Tibial nerve (tissue), 4 donors: ENCODE measurements at regions not wholly inside any gene's neighbourhood (a gene's known extent, or its start where the extent isn't known, plus 50 kb on each side); places are given as distances from the start of the nearest gene placed in this dataset.
"Not testable (repeated sequence)": the region's sequence is repeated elsewhere in the genome, so short reads cannot be mapped to it uniquely, and the experiment has no call there.

Experiments
- DNase-seq, 2 donors: peaks; one replicate each; pipeline ENCODE4 v3.0.0-alpha.2; 2019; ENCODE audit warnings: low spot score in 2 of 2
- H3K27ac ChIP-seq, 4 donors: fragments of 200-600 bp; sonication (generic) in 3 of 4; one replicate each; pipeline ENCODE4 v1.5.1; 2017 to 2019; ENCODE audit warnings: mild to moderate bottlenecking in 1 of 4
- H3K27me3 ChIP-seq, 2 donors: fragments of 200-600 bp; sonication (generic) in 1 of 2; one replicate each; pipeline versions ENCODE4 v1.5.1 to v1.6.0; 2017 to 2019
- H3K36me3 ChIP-seq, 3 donors: fragments of 200-600 bp; sonication (generic); one replicate each; pipeline ENCODE4 v1.5.1; 2018 to 2019
- H3K4me1 ChIP-seq, 4 donors: fragments of 200-600 bp; sonication (generic) in 3 of 4; one replicate each; pipeline ENCODE4 v1.5.1; 2017 to 2019
- H3K4me3 ChIP-seq, 4 donors: fragments of 200-600 bp; sonication (generic) in 3 of 4; one replicate each; pipeline ENCODE4 v1.5.1; 2017 to 2019; ENCODE audit warnings: mild to moderate bottlenecking in 1 of 4, moderate library complexity in 1 of 4
- H3K9me3 ChIP-seq, 4 donors: fragments of 200-600 bp; sonication (generic) in 3 of 4; one replicate each; pipeline ENCODE4 v1.5.1; 2017 to 2019
- EP300 ChIP-seq, 2 donors: sonication (generic); formaldehyde crosslinking; IDR thresholded peaks; one replicate each; pipeline ENCODE4 v1.6.1; 2017; ENCODE audit warnings: antibody characterized with exemption in 2 of 2, mild to moderate bottlenecking in 1 of 2
- POLR2A ChIP-seq, 2 donors: fragments of 450-650 bp; IDR thresholded peaks; one replicate each; pipeline ENCODE4 v1.6.1; 2017; ENCODE audit warnings: antibody characterized with exemption in 2 of 2, mild to moderate bottlenecking in 2 of 2, moderate library complexity in 2 of 2
- whole genome bisulfite sequencing, 2 donors: methylation state at CpG; one replicate each; pipeline ENCODE4 v1.1.5; 2018; 5-methylcytosine and 5-hydroxymethylcytosine counted together
- TF ChIP-seq, protein P1 (sequence below), 5 experiments: fragments of 200-600 bp in 3 of 5; fragments of 450-650 bp in 2 of 5; sonication (generic) in 3 of 5; IDR thresholded peaks; one replicate each; pipeline ENCODE4 v1.5.1; 2016 to 2019; ENCODE audit warnings: antibody characterized with exemption in 5 of 5, mild to moderate bottlenecking in 3 of 5, moderate library complexity in 2 of 5

DNA sequence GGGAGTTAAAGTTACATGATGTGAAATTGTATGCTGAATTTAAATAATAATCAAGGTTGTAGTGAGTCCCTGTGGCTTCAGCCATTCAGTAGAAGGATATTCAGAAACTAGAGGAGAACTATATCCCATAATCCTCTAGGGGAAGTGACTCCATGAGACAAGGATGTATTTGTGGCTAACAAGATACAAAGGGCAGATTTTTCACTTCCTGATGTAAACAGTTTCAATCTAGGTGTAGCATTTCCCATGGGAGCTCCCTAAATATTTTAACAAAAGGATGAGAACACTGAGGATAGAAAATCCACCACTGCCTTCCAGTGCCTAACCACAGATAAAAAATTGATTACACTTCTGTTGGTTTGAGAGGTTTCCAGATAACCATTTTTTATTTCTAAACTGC lies 435.4 kb upstream of the TENM3 start:
- Histone ChIP-seq H3K36me3 (no peaks in the 10 kb centered on the region), H3K27me3 (no peaks in the 10 kb centered on the region), H3K4me1 (peaks cover 0 to 10% (median 0%) of the 10 kb centered on the region in 4 donors), H3K4me3 (no peak overlapping the region), H3K9me3 (no peaks in the 10 kb centered on the region), H3K27ac (no peak overlapping the region)
- DNase-seq: no peak
- TF ChIP-seq EP300 (IDR thresholded peaks at IDR 0.05) (no peak), POLR2A (IDR thresholded peaks at IDR 0.05) (no peak)
- TF ChIP-seq, protein P1, sequence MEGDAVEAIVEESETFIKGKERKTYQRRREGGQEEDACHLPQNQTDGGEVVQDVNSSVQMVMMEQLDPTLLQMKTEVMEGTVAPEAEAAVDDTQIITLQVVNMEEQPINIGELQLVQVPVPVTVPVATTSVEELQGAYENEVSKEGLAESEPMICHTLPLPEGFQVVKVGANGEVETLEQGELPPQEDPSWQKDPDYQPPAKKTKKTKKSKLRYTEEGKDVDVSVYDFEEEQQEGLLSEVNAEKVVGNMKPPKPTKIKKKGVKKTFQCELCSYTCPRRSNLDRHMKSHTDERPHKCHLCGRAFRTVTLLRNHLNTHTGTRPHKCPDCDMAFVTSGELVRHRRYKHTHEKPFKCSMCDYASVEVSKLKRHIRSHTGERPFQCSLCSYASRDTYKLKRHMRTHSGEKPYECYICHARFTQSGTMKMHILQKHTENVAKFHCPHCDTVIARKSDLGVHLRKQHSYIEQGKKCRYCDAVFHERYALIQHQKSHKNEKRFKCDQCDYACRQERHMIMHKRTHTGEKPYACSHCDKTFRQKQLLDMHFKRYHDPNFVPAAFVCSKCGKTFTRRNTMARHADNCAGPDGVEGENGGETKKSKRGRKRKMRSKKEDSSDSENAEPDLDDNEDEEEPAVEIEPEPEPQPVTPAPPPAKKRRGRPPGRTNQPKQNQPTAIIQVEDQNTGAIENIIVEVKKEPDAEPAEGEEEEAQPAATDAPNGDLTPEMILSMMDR (IDR thresholded peaks at IDR 0.05): no peak

DNA sequence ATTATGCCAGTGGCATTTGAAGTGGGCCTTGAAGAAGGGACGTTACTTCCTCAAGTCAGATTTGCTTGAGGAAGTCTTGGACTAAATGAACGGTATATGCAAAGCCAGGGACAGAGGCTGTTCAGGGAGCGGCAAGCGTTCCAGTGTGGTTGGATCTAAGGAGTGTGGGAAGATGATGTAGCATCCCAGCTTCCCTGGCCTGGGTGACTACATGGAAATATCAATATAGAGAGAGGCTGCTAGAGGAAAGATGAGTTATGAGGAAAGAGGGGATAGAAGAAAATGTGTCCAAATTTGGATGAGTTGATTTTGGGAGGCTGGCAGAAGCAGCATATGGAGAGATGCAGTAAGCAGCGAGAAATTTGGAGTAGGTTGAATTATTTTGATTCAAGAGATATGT lies 432.5 kb upstream of the TENM3 start:
- Histone ChIP-seq H3K27me3 (no peaks in the 10 kb centered on the region), H3K27ac (no peak overlapping the region), H3K9me3 (no peaks in the 10 kb centered on the region), H3K4me1 (peaks cover 0 to 10% (median 0%) of the 10 kb centered on the region in 4 donors), H3K36me3 (no peaks in the 10 kb centered on the region), H3K4me3 (no peak overlapping the region)
- 78 to 81% methylated on average over 5 of the region's 5 CpGs for WGBS, 2 donors
- TF ChIP-seq EP300 (IDR thresholded peaks at IDR 0.05) (no peak), POLR2A (IDR thresholded peaks at IDR 0.05) (no peak)
- TF ChIP-seq, protein P1 (IDR thresholded peaks at IDR 0.05): no peak
- DNase-seq: no peak

DNA sequence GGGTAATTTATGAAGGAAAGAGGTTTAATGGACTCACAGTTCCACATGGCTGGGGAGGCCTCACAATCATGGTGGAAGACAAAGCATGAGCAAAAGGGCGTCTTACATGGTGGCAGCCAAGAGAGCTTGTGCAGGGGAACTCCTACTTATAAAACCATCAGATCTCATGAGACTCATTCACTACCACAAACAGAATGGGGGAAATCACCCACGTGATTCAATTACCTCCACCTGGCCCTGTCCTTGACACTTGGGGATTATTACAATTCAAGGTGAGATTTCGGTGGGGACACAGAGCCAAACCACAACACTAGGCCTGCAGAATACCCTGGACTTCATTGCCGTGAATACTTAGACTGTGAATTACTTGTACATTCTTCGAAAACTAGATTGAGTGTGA lies 431.7 kb upstream of the TENM3 start:
- not testable (repeated sequence) for DNase-seq, H3K27ac ChIP-seq, H3K36me3 ChIP-seq, H3K4me1 ChIP-seq, H3K9me3 ChIP-seq, H3K4me3 ChIP-seq, H3K27me3 ChIP-seq
- WGBS, 2 donors: 84 to 91% methylated on average over 5 of the region's 5 CpGs

DNA sequence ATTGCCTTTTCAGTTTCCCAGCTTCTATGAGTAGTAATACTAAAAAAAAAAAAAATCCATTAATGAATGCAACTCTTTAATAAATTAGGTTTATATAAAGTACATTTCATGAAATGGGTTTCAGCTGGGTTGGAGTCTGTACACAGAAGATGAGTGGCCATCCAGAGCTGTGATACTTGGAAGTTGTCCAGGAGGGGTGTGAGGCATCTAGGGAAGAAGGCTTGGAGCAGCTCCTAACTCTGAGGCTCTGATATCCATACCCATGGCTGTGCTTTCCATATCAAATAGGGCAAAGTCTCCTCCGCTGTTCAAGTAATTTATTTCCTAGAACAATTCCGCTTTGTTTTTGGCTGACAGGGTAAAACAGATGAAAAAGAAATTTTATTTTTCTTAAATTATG lies 423.3 kb upstream of the TENM3 start:
- WGBS, 2 donors: 45 to 48% methylated on average over 2 of the region's 2 CpGs
- no peaks in the 10 kb centered on the region for H3K36me3 ChIP-seq
- H3K27ac ChIP-seq: peak overlapping the region in 3 of 4 donors; percentile 19 to 80 (median 68)
- no peak for DNase-seq
- peaks cover 0 to 29% (median 0%) of the 10 kb centered on the region in 4 donors for H3K4me1 ChIP-seq
- H3K27me3 ChIP-seq: no peaks in the 10 kb centered on the region
- peak overlapping the region in 1 of 4 donors; percentile 26 for H3K4me3 ChIP-seq
- H3K9me3 ChIP-seq: no peaks in the 10 kb centered on the region
- TF ChIP-seq EP300 (IDR thresholded peaks at IDR 0.05) (no peak), POLR2A (IDR thresholded peaks at IDR 0.05) (no peak)
- TF ChIP-seq, protein P1 (IDR thresholded peaks at IDR 0.05): no peak

DNA sequence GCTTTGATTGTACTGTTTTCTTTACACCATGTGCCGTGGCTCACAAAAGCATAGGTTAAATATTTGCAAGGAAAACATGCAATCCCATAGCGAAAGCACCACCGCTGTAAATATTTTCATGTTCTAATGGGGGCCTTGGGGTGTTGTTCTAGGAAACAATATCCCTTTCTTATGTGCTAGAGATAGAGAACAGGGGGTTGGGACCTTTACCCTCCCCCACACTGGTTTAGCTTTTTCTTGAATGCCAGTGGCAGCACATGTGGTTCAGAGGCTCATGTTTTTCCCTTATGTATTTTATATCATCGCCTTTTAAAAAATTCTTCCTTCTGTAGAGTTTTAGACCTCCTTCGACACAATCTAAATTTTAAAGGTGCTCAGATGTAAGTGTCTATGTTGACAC lies 422.6 kb upstream of the TENM3 start:
- WGBS, 2 donors: 34 to 43% methylated on average over 5 of the region's 5 CpGs

More for the DNA sequence above, 422.6 kb upstream of the TENM3 start:
- Histone ChIP-seq H3K27ac (peak overlapping the region; percentile 42 to 80 (median 72)), H3K27me3 (no peaks in the 10 kb centered on the region), H3K9me3 (no peaks in the 10 kb centered on the region), H3K36me3 (no peaks in the 10 kb centered on the region), H3K4me3 (peak overlapping the region in 1 of 4 donors; percentile 26), H3K4me1 (peaks cover 0 to 29% (median 0%) of the 10 kb centered on the region in 4 donors)
- DNase-seq: no peak
- TF ChIP-seq, protein P1 (IDR thresholded peaks at IDR 0.05): no peak
- TF ChIP-seq POLR2A (IDR thresholded peaks at IDR 0.05): no peak
- peak in 1 of 2 donors; percentile 51 for TF ChIP-seq EP300 (IDR thresholded peaks at IDR 0.05)
